GM12878 (cell line): ENCODE measurements at regions not wholly inside any gene's neighbourhood (a gene's known extent, or its start where the extent isn't known, plus 50 kb on each side); places are given as distances from the start of the nearest gene placed in this dataset.

Experiments
- BCL11A ChIP-seq: IDR thresholded peaks from 2 replicates; pipeline ENCODE4 v1.6.1; 2011; ENCODE audit warnings: low read depth, low read length
- HDAC2 ChIP-seq: fragments of 200-600 bp; sonication (generic); IDR thresholded peaks from 2 replicates; pipeline ENCODE4 v1.6.1; 2017
- POLR2A ChIP-seq: IDR thresholded peaks from 2 replicates; pipeline ENCODE4 v1.6.1; 2011; ENCODE audit warnings: low read depth, mild to moderate bottlenecking, low read length
- SMAD5 ChIP-seq: IDR thresholded peaks from 2 replicates; pipeline ENCODE4 v1.6.1; 2016; ENCODE audit warnings: antibody characterized with exemption, low read depth
- TF ChIP-seq, protein P1 (sequence below): IDR thresholded peaks from 2 replicates; pipeline ENCODE4 v1.6.1; 2012; ENCODE audit warnings: mild to moderate bottlenecking, low read depth, low read length

DNA sequence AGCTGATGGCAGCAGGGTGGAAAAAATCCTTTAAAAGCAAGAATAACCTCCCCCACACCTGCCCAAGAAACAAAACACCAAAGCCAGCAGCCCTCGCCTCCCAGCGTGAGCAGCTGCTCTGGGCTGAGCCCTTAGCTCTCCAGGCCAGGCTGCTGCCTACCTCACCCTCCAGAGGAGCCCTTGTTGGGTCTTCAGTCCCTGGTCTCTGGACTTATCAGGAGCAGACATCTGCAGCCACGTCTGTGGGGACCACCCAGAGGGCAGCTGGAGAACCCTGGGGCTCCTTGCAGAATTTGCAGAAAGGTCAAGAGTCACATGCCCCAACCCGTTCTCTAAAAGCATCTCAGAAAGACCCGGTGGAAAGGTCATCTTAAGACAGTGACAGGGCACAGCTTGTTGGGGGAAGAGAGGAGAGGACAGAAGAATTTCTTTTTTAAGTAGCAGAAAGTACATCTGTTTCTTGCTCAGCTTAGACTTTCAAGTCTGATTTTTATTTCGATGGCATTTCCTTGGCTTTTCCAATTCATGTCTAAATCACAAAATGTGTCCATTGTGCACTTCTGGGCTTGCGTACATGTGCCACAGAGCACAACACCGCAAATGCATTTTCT is 425.7 kb upstream of the NFE2L3 start:
- TF ChIP-seq, protein P1, sequence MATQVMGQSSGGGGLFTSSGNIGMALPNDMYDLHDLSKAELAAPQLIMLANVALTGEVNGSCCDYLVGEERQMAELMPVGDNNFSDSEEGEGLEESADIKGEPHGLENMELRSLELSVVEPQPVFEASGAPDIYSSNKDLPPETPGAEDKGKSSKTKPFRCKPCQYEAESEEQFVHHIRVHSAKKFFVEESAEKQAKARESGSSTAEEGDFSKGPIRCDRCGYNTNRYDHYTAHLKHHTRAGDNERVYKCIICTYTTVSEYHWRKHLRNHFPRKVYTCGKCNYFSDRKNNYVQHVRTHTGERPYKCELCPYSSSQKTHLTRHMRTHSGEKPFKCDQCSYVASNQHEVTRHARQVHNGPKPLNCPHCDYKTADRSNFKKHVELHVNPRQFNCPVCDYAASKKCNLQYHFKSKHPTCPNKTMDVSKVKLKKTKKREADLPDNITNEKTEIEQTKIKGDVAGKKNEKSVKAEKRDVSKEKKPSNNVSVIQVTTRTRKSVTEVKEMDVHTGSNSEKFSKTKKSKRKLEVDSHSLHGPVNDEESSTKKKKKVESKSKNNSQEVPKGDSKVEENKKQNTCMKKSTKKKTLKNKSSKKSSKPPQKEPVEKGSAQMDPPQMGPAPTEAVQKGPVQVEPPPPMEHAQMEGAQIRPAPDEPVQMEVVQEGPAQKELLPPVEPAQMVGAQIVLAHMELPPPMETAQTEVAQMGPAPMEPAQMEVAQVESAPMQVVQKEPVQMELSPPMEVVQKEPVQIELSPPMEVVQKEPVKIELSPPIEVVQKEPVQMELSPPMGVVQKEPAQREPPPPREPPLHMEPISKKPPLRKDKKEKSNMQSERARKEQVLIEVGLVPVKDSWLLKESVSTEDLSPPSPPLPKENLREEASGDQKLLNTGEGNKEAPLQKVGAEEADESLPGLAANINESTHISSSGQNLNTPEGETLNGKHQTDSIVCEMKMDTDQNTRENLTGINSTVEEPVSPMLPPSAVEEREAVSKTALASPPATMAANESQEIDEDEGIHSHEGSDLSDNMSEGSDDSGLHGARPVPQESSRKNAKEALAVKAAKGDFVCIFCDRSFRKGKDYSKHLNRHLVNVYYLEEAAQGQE: no peak
- no peak for TF ChIP-seq POLR2A
- TF ChIP-seq SMAD5: no peak
- TF ChIP-seq BCL11A: no peak
- TF ChIP-seq HDAC2: no peak
